SK-N-SH (cell line): ENCODE measurements at regions not wholly inside any gene's neighbourhood (a gene's known extent, or its start where the extent isn't known, plus 50 kb on each side); places are given as distances from the start of the nearest gene placed in this dataset.
"Not testable (repeated sequence)": the region's sequence is repeated elsewhere in the genome, so short reads cannot be mapped to it uniquely, and the experiment has no call there.

Experiments
- CTCF ChIP-seq: fragments of 200-600 bp; sonication (generic); IDR thresholded peaks from 2 replicates; pipeline ENCODE4 v1.6.1; 2017; ENCODE audit warnings: antibody characterized with exemption, mild to moderate bottlenecking, moderate library complexity
- EZH2phosphoT487 ChIP-seq: fragments of 200-600 bp; sonication (generic); IDR thresholded peaks from 2 replicates; pipeline ENCODE4 v1.6.1; 2017; ENCODE audit warnings: low read depth, mixed run types, mild to moderate bottlenecking, antibody characterized with exemption, moderate library complexity, borderline replicate concordance
- RAD21 ChIP-seq: IDR thresholded peaks from 2 replicates; pipeline ENCODE4 v1.6.1; 2012; ENCODE audit warnings: mild to moderate bottlenecking, low read length
- TEAD4 ChIP-seq: IDR thresholded peaks from 2 replicates; pipeline ENCODE4 v1.4.0; 2012; ENCODE audit warnings: mild to moderate bottlenecking, borderline replicate concordance; ENCODE audit not compliant: insufficient read depth

GRCh38 chr6:63515227-63515626 is 57.1 kb upstream of the LOC128125822 start:
- TF ChIP-seq RAD21, TEAD4, CTCF, EZH2phosphoT487: not testable (repeated sequence)
